Spleen (tissue), 11 donors: ENCODE measurements at regions not wholly inside any gene's neighbourhood (a gene's known extent, or its start where the extent isn't known, plus 50 kb on each side); places are given as distances from the start of the nearest gene placed in this dataset.

Experiments used
- DNase-seq: peaks from one replicate; pipeline ENCODE4 v3.0.0-alpha.2; 2020
- H3K27ac ChIP-seq, 8 donors: fragments of 200-600 bp; sonication (generic) in 7 of 8; 1 replicate in 4 of 8; 2 replicates in 4 of 8; pipeline versions ENCODE4 v1.5.0 to v1.8.0; 2016 to 2021; ENCODE audit warnings: inconsistent platforms in 4 of 8, mild to moderate bottlenecking in 4 of 8, moderate library complexity in 1 of 8
- H3K27me3 ChIP-seq, 7 donors: fragments of 200-600 bp; sonication (generic) in 6 of 7; replicated peaks in 1 of 7; 1 replicate in 4 of 7; 2 replicates in 3 of 7; pipeline versions ENCODE4 v1.5.0 to v1.8.0; 2016 to 2021; ENCODE audit warnings: inconsistent platforms in 3 of 7, mild to moderate bottlenecking in 1 of 7
- H3K36me3 ChIP-seq, 6 donors: fragments of 200-600 bp; sonication (generic) in 5 of 6; 1 replicate in 4 of 6; 2 replicates in 2 of 6; pipeline versions ENCODE4 v1.5.0 to v1.8.0; 2016 to 2021; ENCODE audit warnings: inconsistent platforms in 2 of 6
- H3K4me1 ChIP-seq, 6 donors: fragments of 200-600 bp; sonication (generic) in 5 of 6; 1 replicate in 3 of 6; 2 replicates in 3 of 6; pipeline versions ENCODE4 v1.5.0 to v1.8.0; 2016 to 2021; ENCODE audit warnings: inconsistent platforms in 3 of 6
- H3K4me3 ChIP-seq, 8 donors: fragments of 200-600 bp; sonication (generic) in 7 of 8; 1 replicate in 4 of 8; 2 replicates in 4 of 8; pipeline versions ENCODE4 v1.5.0 to v1.8.0; 2016 to 2021; ENCODE audit warnings: inconsistent platforms in 4 of 8, mild to moderate bottlenecking in 4 of 8, moderate library complexity in 2 of 8
- H3K9me3 ChIP-seq, 8 donors: fragments of 200-600 bp; sonication (generic) in 7 of 8; 1 replicate in 4 of 8; 2 replicates in 4 of 8; pipeline versions ENCODE4 v1.5.0 to v1.8.0; 2016 to 2021; ENCODE audit warnings: inconsistent platforms in 4 of 8
- POLR2A ChIP-seq, 3 donors: fragments of 450-650 bp; IDR thresholded peaks; one replicate each; pipeline ENCODE4 v1.5.1; 2017; ENCODE audit warnings: antibody characterized with exemption in 3 of 3, mild to moderate bottlenecking in 1 of 3
- POLR2AphosphoS5 ChIP-seq, 3 donors: sonication (generic); formaldehyde crosslinking; IDR thresholded peaks; one replicate each; pipeline ENCODE4 v1.5.1; 2017; ENCODE audit warnings: antibody characterized with exemption in 3 of 3
- WGBS, 5 donors: extraction: QIAGEN DNeasy Blood & Tissue Kit in 3 of 5; methylation state at CpG; one replicate each; pipeline versions ENCODE4 v1.1.5 to v1.1.7; 2013 to 2018; 5-methylcytosine and 5-hydroxymethylcytosine counted together
- intact Hi-C: fragments of 100-400 bp; cut with DNase I; formaldehyde crosslinking; loops from one replicate; pipeline ENCODE4 v1.15.0; 2023; ENCODE audit warnings: low total_unique reads
- TF ChIP-seq, protein P1 (sequence below), 11 experiments: fragments of 200-600 bp in 7 of 11; fragments of 450-650 bp in 4 of 11; sonication (generic) in 4 of 11; IDR thresholded peaks in 8 of 11; conservative IDR thresholded peaks in 3 of 11; 1 replicate in 7 of 11; 2 replicates in 4 of 11; pipeline versions ENCODE4 v1.4.0 to v1.8.0; 2016 to 2021; ENCODE audit warnings: antibody characterized with exemption in 11 of 11, inconsistent platforms in 4 of 11, mild to moderate bottlenecking in 1 of 11
- donor health status: healthy with polysubstance abuse.
- donor health status: DM: no; HTN: no; CAD: no; lungs with moderate emphysema.
- donor health status: DM: no; HTN: no; CAD: no.
- donor health status: Bipolar disorder and iron deficiency.
- donor health status: healthy.
- donor health status: DM: no; HTN: no; CAD: no.
- donor health status: DM: yes; HTN: yes; CAD: no.

DNA sequence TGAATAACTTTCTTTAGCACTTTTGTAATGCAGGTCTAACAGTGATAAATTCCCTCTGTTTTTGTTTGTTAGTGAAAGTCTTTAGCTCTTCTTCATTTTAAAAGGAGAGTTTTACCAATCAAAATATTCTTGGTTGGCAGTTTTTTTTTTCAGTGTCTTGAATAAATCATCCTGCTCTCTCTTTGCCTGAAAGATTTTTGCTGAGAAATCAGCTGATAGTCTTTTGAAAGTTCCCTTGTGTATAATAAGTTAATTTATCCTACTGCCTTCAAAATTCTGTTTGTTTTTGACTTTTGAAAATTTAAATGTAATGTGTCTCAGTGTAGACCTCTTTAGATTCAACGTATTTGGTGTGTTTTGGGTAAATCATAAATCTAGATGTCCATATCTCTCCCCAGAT lies 205.7 kb upstream of the NXPH2 start:
- Histone ChIP-seq H3K27ac (no peak overlapping the region), H3K36me3 (no peaks in the 10 kb centered on the region), H3K9me3 (peaks cover 0 to 72% (median 47%) of the 10 kb centered on the region in 8 donors), H3K4me3 (no peak overlapping the region), H3K27me3 (no peaks in the 10 kb centered on the region), H3K4me1 (no peaks in the 10 kb centered on the region)
- 78 to 86% (median 80%) methylated on average over 1 of the region's 1 CpG for whole genome bisulfite sequencing, 5 donors
- DNase-seq, result no peak
- intact Hi-C loops, result no loop called here
- TF ChIP-seq POLR2AphosphoS5 (IDR thresholded peaks at IDR 0.05), result no peak
- no peak for TF ChIP-seq POLR2A (IDR thresholded peaks at IDR 0.05)
- TF ChIP-seq, protein P1, sequence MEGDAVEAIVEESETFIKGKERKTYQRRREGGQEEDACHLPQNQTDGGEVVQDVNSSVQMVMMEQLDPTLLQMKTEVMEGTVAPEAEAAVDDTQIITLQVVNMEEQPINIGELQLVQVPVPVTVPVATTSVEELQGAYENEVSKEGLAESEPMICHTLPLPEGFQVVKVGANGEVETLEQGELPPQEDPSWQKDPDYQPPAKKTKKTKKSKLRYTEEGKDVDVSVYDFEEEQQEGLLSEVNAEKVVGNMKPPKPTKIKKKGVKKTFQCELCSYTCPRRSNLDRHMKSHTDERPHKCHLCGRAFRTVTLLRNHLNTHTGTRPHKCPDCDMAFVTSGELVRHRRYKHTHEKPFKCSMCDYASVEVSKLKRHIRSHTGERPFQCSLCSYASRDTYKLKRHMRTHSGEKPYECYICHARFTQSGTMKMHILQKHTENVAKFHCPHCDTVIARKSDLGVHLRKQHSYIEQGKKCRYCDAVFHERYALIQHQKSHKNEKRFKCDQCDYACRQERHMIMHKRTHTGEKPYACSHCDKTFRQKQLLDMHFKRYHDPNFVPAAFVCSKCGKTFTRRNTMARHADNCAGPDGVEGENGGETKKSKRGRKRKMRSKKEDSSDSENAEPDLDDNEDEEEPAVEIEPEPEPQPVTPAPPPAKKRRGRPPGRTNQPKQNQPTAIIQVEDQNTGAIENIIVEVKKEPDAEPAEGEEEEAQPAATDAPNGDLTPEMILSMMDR (IDR thresholded peaks at IDR 0.05 in 8 of 11, conservative IDR thresholded peaks at IDR 0.05 in 3 of 11), result no peak

DNA sequence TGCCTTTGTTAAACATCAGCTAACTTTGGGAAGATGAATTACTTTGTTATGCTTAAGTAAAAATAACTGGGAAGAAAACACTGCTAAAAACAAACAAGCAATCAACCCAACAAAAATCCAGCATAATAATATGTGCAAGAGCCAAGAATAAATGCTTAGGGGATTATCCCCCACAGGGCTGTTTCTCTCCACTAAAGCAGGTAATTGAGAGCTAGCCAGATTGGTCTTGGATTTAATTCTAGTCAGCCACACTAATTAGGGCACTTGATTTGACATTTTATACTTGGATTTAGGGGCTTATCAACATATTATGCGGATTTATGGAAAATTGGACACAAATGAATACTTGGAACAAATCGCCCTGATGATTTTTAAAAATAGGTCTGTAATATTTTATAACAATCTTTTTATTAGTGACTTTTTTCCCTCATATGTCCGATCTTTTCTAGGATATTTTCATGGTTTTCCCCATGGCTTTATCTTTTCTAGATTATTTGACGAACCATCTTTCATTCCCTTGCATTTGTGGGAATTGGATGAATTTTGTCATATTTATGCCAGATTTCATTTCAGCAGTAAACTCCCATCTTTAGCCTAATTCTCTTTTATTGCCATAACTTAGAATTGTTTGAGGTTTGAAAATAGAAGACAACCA lies 199.1 kb upstream of the NXPH2 start:
- Histone ChIP-seq H3K4me3 (no peak overlapping the region), H3K36me3 (no peaks in the 10 kb centered on the region), H3K27me3 (no peaks in the 10 kb centered on the region), H3K27ac (no peak overlapping the region), H3K9me3 (peaks cover 0 to 32% (median 10%) of the 10 kb centered on the region in 8 donors), H3K4me1 (no peaks in the 10 kb centered on the region)
- TF ChIP-seq, protein P1 (IDR thresholded peaks at IDR 0.05 in 8 of 11, conservative IDR thresholded peaks at IDR 0.05 in 3 of 11), result no peak
- TF ChIP-seq POLR2AphosphoS5 (IDR thresholded peaks at IDR 0.05) (no peak), POLR2A (IDR thresholded peaks at IDR 0.05) (no peak)
- intact Hi-C loops, result no loop called here
- 82 to 90% (median 89%) methylated on average over 4 of the region's 4 CpGs for WGBS, 5 donors
- no peak for DNase-seq

DNA sequence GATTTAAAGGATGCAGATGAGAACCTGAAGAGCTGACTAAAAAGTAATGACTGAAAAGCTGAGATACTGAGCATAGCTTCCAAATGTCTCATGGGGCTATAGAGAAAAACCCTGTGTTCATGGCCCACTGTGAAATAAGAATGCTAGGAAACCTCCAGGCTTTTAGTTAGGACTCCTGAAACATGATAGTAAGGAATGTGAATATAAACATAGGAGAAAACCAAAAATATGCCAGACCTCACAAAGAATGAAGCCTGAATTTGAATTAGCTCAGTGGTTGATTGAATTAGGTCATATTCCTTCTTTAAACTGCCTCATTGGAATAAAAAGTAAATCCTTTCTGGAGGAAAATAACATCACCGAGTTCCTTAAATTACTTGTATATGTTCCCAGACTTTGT lies 194.5 kb upstream of the NXPH2 start:
- Histone ChIP-seq H3K27ac (no peak overlapping the region), H3K4me3 (no peak overlapping the region), H3K9me3 (peaks cover 0 to 18% (median 0%) of the 10 kb centered on the region in 8 donors), H3K4me1 (no peaks in the 10 kb centered on the region), H3K27me3 (no peaks in the 10 kb centered on the region), H3K36me3 (no peaks in the 10 kb centered on the region)
- no peak for DNase-seq
- 86 to 98% (median 89%) methylated on average over 1 of the region's 1 CpG for WGBS, 5 donors
- TF ChIP-seq, protein P1 (IDR thresholded peaks at IDR 0.05 in 8 of 11, conservative IDR thresholded peaks at IDR 0.05 in 3 of 11), result no peak
- TF ChIP-seq POLR2AphosphoS5 (IDR thresholded peaks at IDR 0.05) (no peak), POLR2A (IDR thresholded peaks at IDR 0.05) (no peak)
- intact Hi-C loops, result no loop called here

DNA sequence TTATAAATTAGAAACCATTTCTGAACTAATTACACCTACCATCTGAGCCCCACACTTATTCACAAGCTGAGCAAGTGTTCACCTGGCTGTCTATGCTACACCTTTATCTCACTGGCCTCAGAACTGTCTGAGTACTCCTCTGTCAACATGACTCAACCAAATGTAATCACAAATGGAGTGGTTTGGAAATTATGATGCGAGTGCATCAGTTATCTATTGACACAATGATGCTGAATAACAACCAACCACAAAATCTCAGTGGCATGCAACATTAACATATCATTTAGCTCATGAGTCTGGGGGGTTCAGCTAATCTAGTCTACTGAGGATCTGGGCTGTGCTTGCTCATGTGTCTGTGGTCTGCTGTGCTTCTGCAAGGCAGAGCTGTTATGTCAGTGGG lies 184.2 kb upstream of the NXPH2 start:
- intact Hi-C loops, result no loop called here
- Histone ChIP-seq H3K36me3 (no peaks in the 10 kb centered on the region), H3K9me3 (no peaks in the 10 kb centered on the region), H3K4me1 (no peaks in the 10 kb centered on the region), H3K4me3 (no peak overlapping the region), H3K27ac (no peak overlapping the region), H3K27me3 (no peaks in the 10 kb centered on the region)
- TF ChIP-seq, protein P1 (IDR thresholded peaks at IDR 0.05 in 8 of 11, conservative IDR thresholded peaks at IDR 0.05 in 3 of 11), result no peak
- TF ChIP-seq POLR2A (IDR thresholded peaks at IDR 0.05) (no peak), POLR2AphosphoS5 (IDR thresholded peaks at IDR 0.05) (no peak)
- no peak for DNase-seq
- 73 to 98% (median 83%) methylated on average over 1 of the region's 1 CpG for WGBS, 5 donors
